Liver (tissue), 8 donors: ENCODE measurements at regions not wholly inside any gene's neighbourhood (a gene's known extent, or its start where the extent isn't known, plus 50 kb on each side); places are given as distances from the start of the nearest gene placed in this dataset.

Source experiments
- DNase-seq: peaks from one replicate; pipeline ENCODE4 v3.0.0-alpha.2; 2017; ENCODE audit warnings: low spot score
- H3K27ac ChIP-seq, 2 donors: one replicate each; pipeline ENCODE4 v1.7.0; 2013; ENCODE audit warnings: inconsistent platforms in 2 of 2, low read length in 2 of 2, control low read depth in 1 of 2, low read depth in 1 of 2, mild to moderate bottlenecking in 1 of 2
- H3K27me3 ChIP-seq, 4 donors: one replicate each; pipeline versions ENCODE4 v1.6.1 to v1.7.0; 2013; ENCODE audit warnings: low read length in 3 of 4, inconsistent platforms in 1 of 4, mild to moderate bottlenecking in 1 of 4, moderate library complexity in 1 of 4; ENCODE audit not compliant: control insufficient read depth in 4 of 4, insufficient read depth in 4 of 4
- H3K36me3 ChIP-seq, 4 donors: one replicate each; pipeline versions ENCODE4 v1.6.1 to v1.7.0; 2013; ENCODE audit warnings: low read length in 3 of 4, mild to moderate bottlenecking in 3 of 4, low read depth in 1 of 4, moderate library complexity in 1 of 4; ENCODE audit not compliant: control insufficient read depth in 4 of 4, insufficient read depth in 3 of 4
- H3K4me1 ChIP-seq, 4 donors: one replicate each; pipeline versions ENCODE4 v1.6.1 to v1.7.0; 2013; ENCODE audit warnings: low read length in 3 of 4, mild to moderate bottlenecking in 3 of 4, moderate library complexity in 1 of 4; ENCODE audit not compliant: control insufficient read depth in 4 of 4, insufficient read depth in 4 of 4
- H3K4me3 ChIP-seq, 3 donors: one replicate each; pipeline versions ENCODE4 v1.6.1 to v1.7.0; 2013; ENCODE audit warnings: low read length in 3 of 3, control low read depth in 1 of 3, low read depth in 1 of 3, mild to moderate bottlenecking in 1 of 3
- H3K9ac ChIP-seq, 2 donors: one replicate each; pipeline ENCODE4 v1.7.0; 2013; ENCODE audit warnings: low read length in 2 of 2, mild to moderate bottlenecking in 2 of 2, moderate library complexity in 2 of 2, control low read depth in 1 of 2, low read depth in 1 of 2
- H3K9me3 ChIP-seq, 4 donors: one replicate each; pipeline versions ENCODE4 v1.6.1 to v1.7.0; 2013; ENCODE audit warnings: low read length in 3 of 4; ENCODE audit not compliant: control insufficient read depth in 4 of 4
- ATF3 ChIP-seq: IDR thresholded peaks from 2 replicates; pipeline ENCODE4 v1.6.1; 2016; ENCODE audit warnings: antibody characterized with exemption
- CTCF ChIP-seq: fragments of 150-350 bp; IDR thresholded peaks from 2 replicates; pipeline ENCODE4 v1.5.1; 2017; ENCODE audit warnings: improper control_type of control experiment, low read depth, low read length; ENCODE audit not compliant: missing input control
- EGR1 ChIP-seq, 2 donors: IDR thresholded peaks; 2 replicates each; pipeline ENCODE4 v1.6.1; 2016 to 2018; ENCODE audit warnings: antibody characterized with exemption in 2 of 2, low read depth in 2 of 2
- FOXA2 ChIP-seq: IDR thresholded peaks from 2 replicates; pipeline ENCODE4 v1.6.1; 2016; ENCODE audit warnings: antibody characterized with exemption
- GABPA ChIP-seq, 2 donors: IDR thresholded peaks in 1 of 2; conservative IDR thresholded peaks in 1 of 2; 2 replicates each; pipeline ENCODE4 v1.6.1; 2016; ENCODE audit warnings: antibody characterized with exemption in 2 of 2, mild to moderate bottlenecking in 1 of 2, moderate library complexity in 1 of 2
- HNF4A ChIP-seq, 2 donors: conservative IDR thresholded peaks; 2 replicates each; pipeline ENCODE4 v1.6.1; 2016; ENCODE audit warnings: antibody characterized with exemption in 2 of 2, mild to moderate bottlenecking in 2 of 2
- HNF4G ChIP-seq: IDR thresholded peaks from 2 replicates; pipeline ENCODE4 v1.6.1; 2016; ENCODE audit warnings: antibody characterized with exemption
- MAX ChIP-seq: IDR thresholded peaks from 2 replicates; pipeline ENCODE4 v1.6.1; 2016; ENCODE audit warnings: antibody characterized with exemption
- NR2F2 ChIP-seq: IDR thresholded peaks from 2 replicates; pipeline ENCODE4 v1.6.1; 2016; ENCODE audit warnings: antibody characterized with exemption
- RAD21 ChIP-seq, 2 donors: IDR thresholded peaks; 2 replicates each; pipeline ENCODE4 v1.6.1; 2016; ENCODE audit warnings: antibody characterized with exemption in 2 of 2, mild to moderate bottlenecking in 2 of 2
- REST ChIP-seq: IDR thresholded peaks from 2 replicates; pipeline ENCODE4 v1.6.1; 2016; ENCODE audit warnings: antibody characterized with exemption, mild to moderate bottlenecking
- SP1 ChIP-seq: IDR thresholded peaks from 2 replicates; pipeline ENCODE4 v1.6.1; 2018; ENCODE audit warnings: antibody characterized with exemption, mild to moderate bottlenecking
- TAF1 ChIP-seq: conservative IDR thresholded peaks from 2 replicates; pipeline ENCODE4 v1.6.1; 2016; ENCODE audit warnings: antibody characterized with exemption, mild to moderate bottlenecking
- YY1 ChIP-seq: IDR thresholded peaks from 2 replicates; pipeline ENCODE4 v1.6.1; 2016; ENCODE audit warnings: antibody characterized with exemption, mild to moderate bottlenecking
- ZBTB33 ChIP-seq: IDR thresholded peaks from 2 replicates; pipeline ENCODE4 v1.6.1; 2016; ENCODE audit warnings: antibody characterized with exemption
- WGBS: extraction: QIAGEN DNeasy Blood & Tissue Kit; methylation state at CpG from one replicate; pipeline ENCODE4 v1.1.7; 2013; 5-methylcytosine and 5-hydroxymethylcytosine counted together
- donor health status: healthy.
- donor health status: healthy.
- donor health status: healthy.
- donor health status: healthy.
- donor health status: healthy.

- TF ChIP-seq REST, result no peak
Measured at GRCh38 chr5:100157066-100157465, 378.1 kb upstream of the FAM174A start (continued).

GRCh38 chr5:100148239-100148638 is 386.9 kb upstream of the FAM174A start:
- TF ChIP-seq REST, result no peak
- TF ChIP-seq SP1, result no peak
- TF ChIP-seq HNF4A (conservative IDR thresholded peaks at IDR 0.05), result no peak
- no peak for TF ChIP-seq CTCF
- TF ChIP-seq HNF4G, result no peak
- TF ChIP-seq TAF1, result no peak
- no peak for TF ChIP-seq FOXA2
- TF ChIP-seq YY1, result no peak
- TF ChIP-seq MAX, result no peak
- no peak for TF ChIP-seq ATF3
- Histone ChIP-seq H3K4me3 (no peak overlapping the region), H3K9ac (no peak overlapping the region), H3K36me3 (no peaks in the 10 kb centered on the region), H3K27me3 (no peaks in the 10 kb centered on the region), H3K4me1 (no peaks in the 10 kb centered on the region), H3K27ac (no peak overlapping the region), H3K9me3 (no peaks in the 10 kb centered on the region)
- 72% methylated on average over 3 of the region's 3 CpGs for WGBS
- DNase-seq, result no peak

GRCh38 chr5:100142607-100143006 is 392.6 kb upstream of the FAM174A start:
- Histone ChIP-seq H3K27me3 (no peaks in the 10 kb centered on the region), H3K9ac (no peak overlapping the region), H3K4me1 (no peaks in the 10 kb centered on the region), H3K27ac (no peak overlapping the region), H3K9me3 (no peaks in the 10 kb centered on the region), H3K4me3 (no peak overlapping the region), H3K36me3 (no peaks in the 10 kb centered on the region)
- no peak for DNase-seq
- no peak for TF ChIP-seq GABPA (IDR thresholded peaks at IDR 0.05 in 1 of 2, conservative IDR thresholded peaks at IDR 0.05 in 1 of 2)
- no peak for TF ChIP-seq MAX
- TF ChIP-seq CTCF, result no peak
- TF ChIP-seq ZBTB33, result no peak
- no peak for TF ChIP-seq ATF3
- no peak for TF ChIP-seq NR2F2
- no peak for TF ChIP-seq RAD21 (IDR thresholded peaks at IDR 0.05)
- no peak for TF ChIP-seq SP1
- no peak for TF ChIP-seq HNF4A (conservative IDR thresholded peaks at IDR 0.05)
- TF ChIP-seq EGR1 (IDR thresholded peaks at IDR 0.05; ENCODE audit: low read depth in 2 of 2), result no peak
- TF ChIP-seq YY1, result no peak
